HG02610 (cell line): ENCODE measurements at regions not wholly inside any gene's neighbourhood (a gene's known extent, or its start where the extent isn't known, plus 50 kb on each side); places are given as distances from the start of the nearest gene placed in this dataset.

ENCODE experiments used
- ATAC-seq: cut with Tn5 transposase; IDR thresholded peaks from one replicate; pipeline ENCODE4 v1.9.1; 2021; ENCODE audit warnings: mild to moderate bottlenecking, moderate library complexity; ENCODE audit not compliant: unreplicated experiment

- no peak for ATAC-seq
These were observed 636.7 kb upstream of the ID2 start for GRCh38 chr2:8045081-8045614.

- ATAC-seq, result no peak
These were observed 635.0 kb upstream of the ID2 start for GRCh38 chr2:8046849-8047248.

GRCh38 chr2:8049176-8049575 lies 632.7 kb upstream of the ID2 start:
- ATAC-seq, result no peak

- ATAC-seq, result peak; percentile 97
These were observed 631.8 kb upstream of the ID2 start for GRCh38 chr2:8049851-8050571.

GRCh38 chr2:8053216-8053615 lies 628.6 kb upstream of the ID2 start:
- ATAC-seq, result no peak

GRCh38 chr2:8054070-8054469 lies 627.8 kb upstream of the ID2 start:
- no peak for ATAC-seq

- peak; percentile 67 for ATAC-seq
These were observed 623.2 kb upstream of the ID2 start for GRCh38 chr2:8058652-8059051.

- ATAC-seq, result no peak
These were observed 622.6 kb upstream of the ID2 start for GRCh38 chr2:8059255-8059654.

GRCh38 chr2:8059794-8060193 lies 622.1 kb upstream of the ID2 start:
- ATAC-seq, result no peak

GRCh38 chr2:8061219-8061618 lies 620.6 kb upstream of the ID2 start:
- ATAC-seq, result no peak

GRCh38 chr2:8064603-8065002 lies 617.3 kb upstream of the ID2 start:
- ATAC-seq, result no peak

GRCh38 chr2:8065191-8065590 lies 616.7 kb upstream of the ID2 start:
- no peak for ATAC-seq

- ATAC-seq, result no peak
These were observed 614.0 kb upstream of the ID2 start for GRCh38 chr2:8067784-8068336.

- ATAC-seq, result no peak
These were observed 608.9 kb upstream of the ID2 start for GRCh38 chr2:8072907-8073306.

GRCh38 chr2:8073916-8074315 lies 607.9 kb upstream of the ID2 start:
- ATAC-seq, result no peak

- ATAC-seq, result no peak
These were observed 605.2 kb upstream of the ID2 start for GRCh38 chr2:8076448-8077342.

GRCh38 chr2:8078705-8079104 lies 603.2 kb upstream of the ID2 start:
- no peak for ATAC-seq

GRCh38 chr2:8080063-8080462 lies 601.8 kb upstream of the ID2 start:
- ATAC-seq, result peak; percentile 39

- ATAC-seq, result no peak
These were observed 600.7 kb upstream of the ID2 start for GRCh38 chr2:8081130-8081529.

- ATAC-seq, result no peak
These were observed 599.0 kb upstream of the ID2 start for GRCh38 chr2:8082840-8083239.

- ATAC-seq, result no peak
These were observed 595.5 kb upstream of the ID2 start for GRCh38 chr2:8086357-8086756.
